ENCODE measurements at regions not wholly inside any gene's neighbourhood (a gene's known extent, or its start where the extent isn't known, plus 50 kb on each side); places are given as distances from the start of the nearest gene placed in this dataset.
"Not testable (repeated sequence)": the region's sequence is repeated elsewhere in the genome, so short reads cannot be mapped to it uniquely, and the experiment has no call there.

- no peak for DNase-seq
Measured at GRCh38 chr2:72003796-72004195, 143.9 kb downstream of the CYP26B1 start.

- no peak for DNase-seq
Measured at GRCh38 chr2:72003124-72003523, 144.5 kb downstream of the CYP26B1 start.

GRCh38 chr2:72001937-72002690, 145.5 kb downstream of the CYP26B1 start:
- no peak for DNase-seq

GRCh38 chr2:72000110-72000509, 147.6 kb downstream of the CYP26B1 start:
- DNase-seq = no peak

GRCh38 chr2:71999580-71999979, 148.1 kb downstream of the CYP26B1 start:
- no peak for DNase-seq

- DNase-seq = no peak
Measured at GRCh38 chr2:71997843-71998242, 149.8 kb downstream of the CYP26B1 start.

GRCh38 chr2:71995067-71995665, 152.5 kb downstream of the CYP26B1 start:
- no peak for DNase-seq

- DNase-seq = no peak
Measured at GRCh38 chr2:71992036-71992435, 155.6 kb downstream of the CYP26B1 start.

GRCh38 chr2:71991397-71991796, 156.3 kb downstream of the CYP26B1 start:
- DNase-seq = no peak

- DNase-seq = no peak
Measured at GRCh38 chr2:71990826-71991225, 156.8 kb downstream of the CYP26B1 start.

- no peak for DNase-seq
Measured at GRCh38 chr2:71990122-71990521, 157.5 kb downstream of the CYP26B1 start.

- no peak for DNase-seq
Measured at GRCh38 chr2:71989671-71990070, 158.0 kb downstream of the CYP26B1 start.

- DNase-seq = no peak
Measured at GRCh38 chr2:71988170-71988569, 159.5 kb downstream of the CYP26B1 start.

GRCh38 chr2:71976685-71977084, 171.0 kb downstream of the CYP26B1 start:
- DNase-seq = no peak

GRCh38 chr2:71974846-71975245, 172.8 kb downstream of the CYP26B1 start:
- no peak for DNase-seq

GRCh38 chr2:71971493-71971892, 176.2 kb downstream of the CYP26B1 start:
- DNase-seq = no peak

- DNase-seq = no peak
Measured at GRCh38 chr2:71965530-71965929, 182.1 kb downstream of the CYP26B1 start.

GRCh38 chr2:71962911-71963694, 184.6 kb downstream of the CYP26B1 start:
- no peak for DNase-seq

GRCh38 chr2:71962350-71962749, 185.3 kb downstream of the CYP26B1 start:
- no peak for DNase-seq

- no peak for DNase-seq
Measured at GRCh38 chr2:71961289-71962027, 186.2 kb downstream of the CYP26B1 start.

GRCh38 chr2:71959494-71959893, 188.2 kb downstream of the CYP26B1 start:
- no peak for DNase-seq

- DNase-seq = not testable (repeated sequence)
Measured at GRCh38 chr2:71958426-71958825, 189.2 kb downstream of the CYP26B1 start.

- no peak for DNase-seq
Measured at GRCh38 chr2:71952572-71953188, 195.0 kb downstream of the CYP26B1 start.
